PC-3 (cell line): ENCODE measurements at regions not wholly inside any gene's neighbourhood (a gene's known extent, or its start where the extent isn't known, plus 50 kb on each side); places are given as distances from the start of the nearest gene placed in this dataset.
A peak's percentile ranks its signal among the peaks of the same experiment; 100 is the strongest.

Experiments used
- ATAC-seq: fragments of 200-7000 bp; cut with Tn5 transposase; 2 replicates; pipeline ENCODE4 v1.9.1; 2020; ENCODE audit warnings: mild to moderate bottlenecking, moderate library complexity
- BruUV-seq: library from RNA; stranded (reverse); fragments of 400-500 nt; replicated peaks from 2 replicates; lab custom pipeline; 2021; lab: Mats Ljungman, UMichigan
- CTCF ChIA-PET: fragments of 300-600 bp; sonication (Branson Sonifier 250); formaldehyde crosslinking; loops from one replicate; lab custom pipeline; 2022; ENCODE audit warnings: antibody characterized with exemption; lab: Charles Lee
- POLR2A ChIA-PET: fragments of 300-600 bp; sonication (Branson Sonifier 250); formaldehyde crosslinking; loops from one replicate; lab custom pipeline; 2022; ENCODE audit warnings: antibody characterized with exemption; ENCODE audit not compliant: unreplicated experiment; lab: Charles Lee
- DNase-seq: peaks from one replicate; pipeline ENCODE4 v3.0.0-alpha.2; 2015
- H2AFZ ChIP-seq: fragments of 300-600 bp; sonication (generic); 2 replicates; pipeline ENCODE4 v1.6.0; 2016; ENCODE audit warnings: antibody characterized with exemption, low read length
- H3F3A ChIP-seq: fragments of 300-600 bp; sonication (generic); one replicate; pipeline ENCODE4 v1.6.0; 2017; ENCODE audit warnings: antibody characterized with exemption, low read length, control low read depth, mild to moderate bottlenecking; ENCODE audit not compliant: unreplicated experiment
- H3K27ac ChIP-seq: fragments of 300-600 bp; sonication (generic); 2 replicates; pipeline ENCODE4 v1.5.1; 2016; ENCODE audit warnings: mild to moderate bottlenecking, low read length
- H3K27me3 ChIP-seq: fragments of 300-600 bp; sonication (generic); 2 replicates; pipeline ENCODE4 v1.6.1; 2016; ENCODE audit warnings: low read length, mixed read lengths
- H3K36me3 ChIP-seq: fragments of 300-600 bp; sonication (generic); 2 replicates; pipeline ENCODE4 v1.6.1; 2016; ENCODE audit warnings: low read depth, mixed run types, low read length, mixed read lengths
- H3K4me1 ChIP-seq: fragments of 300-600 bp; sonication (generic); 2 replicates; pipeline ENCODE4 v1.5.1; 2016; ENCODE audit warnings: low read length; ENCODE audit not compliant: insufficient read depth
- H3K4me2 ChIP-seq: fragments of 300-600 bp; sonication (generic); 2 replicates; pipeline ENCODE4 v1.6.0; 2016; ENCODE audit warnings: low read length
- H3K4me3 ChIP-seq: fragments of 300-600 bp; sonication (generic); 2 replicates; pipeline ENCODE4 v1.5.1; 2016; ENCODE audit warnings: mild to moderate bottlenecking, low read length, mixed read lengths
- H3K79me2 ChIP-seq: fragments of 300-600 bp; sonication (generic); 2 replicates; pipeline ENCODE4 v1.6.1; 2017; ENCODE audit warnings: low read length, mixed read lengths
- H3K9ac ChIP-seq: fragments of 300-600 bp; sonication (generic); 2 replicates; pipeline ENCODE4 v1.6.0; 2016; ENCODE audit warnings: mild to moderate bottlenecking, low read length
- H3K9me2 ChIP-seq: fragments of 300-600 bp; sonication (generic); replicated peaks from 2 replicates; pipeline ENCODE4 v1.6.1; 2016; ENCODE audit warnings: mixed run types, low read length, mixed read lengths
- H3K9me3 ChIP-seq: fragments of 300-600 bp; sonication (generic); 2 replicates; pipeline ENCODE4 v1.6.1; 2016; ENCODE audit warnings: low read length, mixed read lengths
- H4K20me1 ChIP-seq: fragments of 300-600 bp; sonication (generic); 2 replicates; pipeline ENCODE4 v1.6.1; 2016; ENCODE audit warnings: low read length, mixed read lengths
- CTCF ChIP-seq: fragments of 300-600 bp; sonication (generic); conservative IDR thresholded peaks from 2 replicates; pipeline ENCODE4 v1.5.1; 2017; ENCODE audit warnings: antibody characterized with exemption, low read depth, mild to moderate bottlenecking, low read length
- EZH2 ChIP-seq: fragments of 300-600 bp; sonication (generic); IDR thresholded peaks from one replicate; pipeline ENCODE4 v1.6.1; 2017; ENCODE audit warnings: antibody characterized with exemption, mild to moderate bottlenecking, low read length; ENCODE audit not compliant: unreplicated experiment
- EZH2phosphoT487 ChIP-seq: fragments of 300-600 bp; sonication (generic); IDR thresholded peaks from 2 replicates; pipeline ENCODE4 v1.6.1; 2018; ENCODE audit warnings: mild to moderate bottlenecking, antibody characterized with exemption, low read length, borderline replicate concordance
- intact Hi-C: fragments of 100-400 bp; cut with micrococcal nuclease; formaldehyde crosslinking; loops from 2 replicates; pipeline ENCODE4 v1.9.0; 2023

GRCh38 chr5:16238018-16238417 is 58.4 kb upstream of the MARCHF11 start:
- H2AFZ ChIP-seq: no peak overlapping the region
- no peak overlapping the region for H3K27ac ChIP-seq
- 0 out of 2 replicates have a peak, but pooled peaks cover 4% of the 10 kb centered on the region for H3K27me3 ChIP-seq
- H3K9ac ChIP-seq: no peak overlapping the region
- H3K9me3 ChIP-seq: no peaks in the 10 kb centered on the region
- BruUV-seq: no TSS peak
- POLR2A ChIA-PET: no interaction called here
- H3K4me3 ChIP-seq: no peak overlapping the region
- ATAC-seq (no peak), DNase-seq (no peak)
- H3K9me2 ChIP-seq: no peaks in the 10 kb centered on the region
- TF ChIP-seq EZH2 (no peak), EZH2phosphoT487 (no peak), CTCF (no peak)
- H3K4me1 ChIP-seq: no peaks in the 10 kb centered on the region
- H3K4me2 ChIP-seq: no peak overlapping the region
- no peaks in the 10 kb centered on the region for H3K36me3 ChIP-seq
- no peaks in the 10 kb centered on the region for H4K20me1 ChIP-seq
- no peaks in the 10 kb centered on the region for H3K79me2 ChIP-seq
- intact Hi-C loops: no loop called here
- H3F3A ChIP-seq: no peaks in the 10 kb centered on the region
- CTCF ChIA-PET: no interaction called here

GRCh38 chr5:16234598-16234997 is 55.0 kb upstream of the MARCHF11 start:
- no TSS peak for BruUV-seq

More at GRCh38 chr5:16234598-16234997, 55.0 kb upstream of the MARCHF11 start:
- DNase-seq: peak; percentile 22
- Histone ChIP-seq H3K36me3 (no peaks in the 10 kb centered on the region), H3K4me3 (no peak overlapping the region), H3K27me3 (0 out of 2 replicates have a peak, but pooled peaks cover 4% of the 10 kb centered on the region), H3K4me2 (no peak overlapping the region), H2AFZ (no peak overlapping the region), H3K9ac (no peak overlapping the region), H3K79me2 (no peaks in the 10 kb centered on the region), H3K27ac (no peak overlapping the region), H3F3A (no peaks in the 10 kb centered on the region), H3K4me1 (no peaks in the 10 kb centered on the region), H3K9me2 (no peaks in the 10 kb centered on the region), H3K9me3 (no peaks in the 10 kb centered on the region), H4K20me1 (no peaks in the 10 kb centered on the region)
- ATAC-seq: no peak
- intact Hi-C loops: no loop called here
- 0 out of 2 replicates have a peak, but pooled peaks have one; percentile 27 for TF ChIP-seq CTCF
- no peak for TF ChIP-seq EZH2
- no peak for TF ChIP-seq EZH2phosphoT487
- CTCF ChIA-PET: interaction anchor here (0.7 kb wide), 1 partner anchor 274 kb away, joined by 4 read pairs; no protein-coding TSS in a partner anchor
- POLR2A ChIA-PET: no interaction called here
